OCI-LY1 (cell line): ENCODE measurements at regions not wholly inside any gene's neighbourhood (a gene's known extent, or its start where the extent isn't known, plus 50 kb on each side); places are given as distances from the start of the nearest gene placed in this dataset.

ENCODE experiments used
- EZH2 ChIP-seq: fragments of 200-600 bp; sonication (generic), shearing (Covaris generic); IDR thresholded peaks from 2 replicates; pipeline ENCODE4 v1.8.0; 2017; ENCODE audit warnings: borderline replicate concordance, mixed run types, mild to moderate bottlenecking, antibody characterized with exemption, low read length, moderate library complexity, mixed read lengths
- TF ChIP-seq, protein P1 (sequence below): fragments of 200-600 bp; sonication (generic), shearing (Covaris generic); IDR thresholded peaks from 2 replicates; pipeline ENCODE4 v1.5.1; 2017; ENCODE audit warnings: mild to moderate bottlenecking, antibody characterized with exemption, low read length, moderate library complexity, mixed read lengths

DNA sequence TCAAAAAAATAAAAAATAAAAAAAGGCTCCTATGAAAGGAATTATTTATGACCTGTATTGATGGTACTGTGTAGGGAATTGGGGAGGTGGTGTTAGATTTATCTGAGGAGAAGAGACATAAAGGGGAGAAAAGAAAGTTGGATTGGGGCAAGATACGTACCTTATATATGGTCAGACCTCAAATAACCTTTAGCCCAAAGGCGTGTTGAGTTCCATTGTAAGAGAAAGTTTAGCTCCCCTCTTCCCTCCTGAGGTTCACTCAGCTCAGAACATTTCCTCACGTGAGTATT, 296.9 kb downstream of the ADGB start:
- TF ChIP-seq, protein P1, sequence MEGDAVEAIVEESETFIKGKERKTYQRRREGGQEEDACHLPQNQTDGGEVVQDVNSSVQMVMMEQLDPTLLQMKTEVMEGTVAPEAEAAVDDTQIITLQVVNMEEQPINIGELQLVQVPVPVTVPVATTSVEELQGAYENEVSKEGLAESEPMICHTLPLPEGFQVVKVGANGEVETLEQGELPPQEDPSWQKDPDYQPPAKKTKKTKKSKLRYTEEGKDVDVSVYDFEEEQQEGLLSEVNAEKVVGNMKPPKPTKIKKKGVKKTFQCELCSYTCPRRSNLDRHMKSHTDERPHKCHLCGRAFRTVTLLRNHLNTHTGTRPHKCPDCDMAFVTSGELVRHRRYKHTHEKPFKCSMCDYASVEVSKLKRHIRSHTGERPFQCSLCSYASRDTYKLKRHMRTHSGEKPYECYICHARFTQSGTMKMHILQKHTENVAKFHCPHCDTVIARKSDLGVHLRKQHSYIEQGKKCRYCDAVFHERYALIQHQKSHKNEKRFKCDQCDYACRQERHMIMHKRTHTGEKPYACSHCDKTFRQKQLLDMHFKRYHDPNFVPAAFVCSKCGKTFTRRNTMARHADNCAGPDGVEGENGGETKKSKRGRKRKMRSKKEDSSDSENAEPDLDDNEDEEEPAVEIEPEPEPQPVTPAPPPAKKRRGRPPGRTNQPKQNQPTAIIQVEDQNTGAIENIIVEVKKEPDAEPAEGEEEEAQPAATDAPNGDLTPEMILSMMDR, result no peak
- TF ChIP-seq EZH2, result no peak
